ENCODE measurements at regions not wholly inside any gene's neighbourhood (a gene's known extent, or its start where the extent isn't known, plus 50 kb on each side); places are given as distances from the start of the nearest gene placed in this dataset.

- H3K79me2 ChIP-seq (ENCODE audit: insufficient read depth, low read length): no peaks in the 10 kb centered on the region
- TF ChIP-seq CTCF (conservative IDR thresholded peaks at IDR 0.05; ENCODE audit: low read length) (no peak), EZH2phosphoT487 (IDR thresholded peaks at IDR 0.05; ENCODE audit: borderline replicate concordance) (no peak)
- H3K9ac ChIP-seq (ENCODE audit: low read depth, low read length, poor library complexity, severe bottlenecking): no peak overlapping the region
- no peaks in the 10 kb centered on the region for H3K9me2 ChIP-seq (replicated peaks; ENCODE audit: low read depth, low read length)
- no peaks in the 10 kb centered on the region for H4K20me1 ChIP-seq (ENCODE audit: insufficient read depth, low read length, poor library complexity, severe bottlenecking)
- H3K27me3 ChIP-seq (ENCODE audit: insufficient read depth, low read length, poor library complexity, severe bottlenecking): no peaks in the 10 kb centered on the region
- H2AFZ ChIP-seq (ENCODE audit: low read length): no peak overlapping the region
- H3K4me2 ChIP-seq (ENCODE audit: low read depth, low read length, poor library complexity, severe bottlenecking): no peak overlapping the region
- H3K36me3 ChIP-seq (ENCODE audit: insufficient read depth, low read length): no peaks in the 10 kb centered on the region
- H3K4me1 ChIP-seq (ENCODE audit: insufficient read depth, low read length, poor library complexity, severe bottlenecking): no peaks in the 10 kb centered on the region
- H3F3A ChIP-seq (ENCODE audit: low read depth): no peaks in the 10 kb centered on the region
- no peaks in the 10 kb centered on the region for H3K9me3 ChIP-seq (ENCODE audit: insufficient read depth, low read depth, low read length)
- H3K4me3 ChIP-seq (ENCODE audit: low read length, poor library complexity, severe bottlenecking): no peak overlapping the region
Observed at GRCh38 chr11:87819151-87819550, 356.1 kb downstream of the RAB38 start.

GRCh38 chr11:87812571-87813365, 362.5 kb downstream of the RAB38 start:
- TF ChIP-seq EZH2phosphoT487 (IDR thresholded peaks at IDR 0.05; ENCODE audit: borderline replicate concordance) (no peak), CTCF (conservative IDR thresholded peaks at IDR 0.05; ENCODE audit: low read length) (no peak)
- Histone ChIP-seq H4K20me1 (ENCODE audit: insufficient read depth, low read length, poor library complexity, severe bottlenecking) (no peaks in the 10 kb centered on the region), H3K4me1 (ENCODE audit: insufficient read depth, low read length, poor library complexity, severe bottlenecking) (no peaks in the 10 kb centered on the region), H2AFZ (ENCODE audit: low read length) (no peak overlapping the region), H3K9ac (ENCODE audit: low read depth, low read length, poor library complexity, severe bottlenecking) (no peak overlapping the region), H3K4me3 (ENCODE audit: low read length, poor library complexity, severe bottlenecking) (no peak overlapping the region), H3K36me3 (ENCODE audit: insufficient read depth, low read length) (no peaks in the 10 kb centered on the region), H3K4me2 (ENCODE audit: low read depth, low read length, poor library complexity, severe bottlenecking) (no peak overlapping the region), H3F3A (ENCODE audit: low read depth) (no peaks in the 10 kb centered on the region), H3K79me2 (ENCODE audit: insufficient read depth, low read length) (no peaks in the 10 kb centered on the region), H3K9me3 (ENCODE audit: insufficient read depth, low read depth, low read length) (no peaks in the 10 kb centered on the region), H3K9me2 (replicated peaks; ENCODE audit: low read depth, low read length) (no peaks in the 10 kb centered on the region), H3K27me3 (ENCODE audit: insufficient read depth, low read length, poor library complexity, severe bottlenecking) (no peaks in the 10 kb centered on the region)

GRCh38 chr11:87810486-87810885, 364.8 kb downstream of the RAB38 start:
- Histone ChIP-seq H3K36me3 (ENCODE audit: insufficient read depth, low read length) (no peaks in the 10 kb centered on the region), H4K20me1 (ENCODE audit: insufficient read depth, low read length, poor library complexity, severe bottlenecking) (no peaks in the 10 kb centered on the region), H3K79me2 (ENCODE audit: insufficient read depth, low read length) (no peaks in the 10 kb centered on the region), H3K9ac (ENCODE audit: low read depth, low read length, poor library complexity, severe bottlenecking) (no peak overlapping the region), H3K27me3 (ENCODE audit: insufficient read depth, low read length, poor library complexity, severe bottlenecking) (no peaks in the 10 kb centered on the region), H3F3A (ENCODE audit: low read depth) (no peaks in the 10 kb centered on the region), H2AFZ (ENCODE audit: low read length) (no peak overlapping the region), H3K4me1 (ENCODE audit: insufficient read depth, low read length, poor library complexity, severe bottlenecking) (no peaks in the 10 kb centered on the region), H3K9me3 (ENCODE audit: insufficient read depth, low read depth, low read length) (no peaks in the 10 kb centered on the region), H3K4me2 (ENCODE audit: low read depth, low read length, poor library complexity, severe bottlenecking) (no peak overlapping the region), H3K4me3 (ENCODE audit: low read length, poor library complexity, severe bottlenecking) (no peak overlapping the region), H3K9me2 (replicated peaks; ENCODE audit: low read depth, low read length) (no peaks in the 10 kb centered on the region)
- TF ChIP-seq CTCF (conservative IDR thresholded peaks at IDR 0.05; ENCODE audit: low read length) (no peak), EZH2phosphoT487 (IDR thresholded peaks at IDR 0.05; ENCODE audit: borderline replicate concordance) (no peak)
